GM12874 (cell line): ENCODE measurements at regions not wholly inside any gene's neighbourhood (a gene's known extent, or its start where the extent isn't known, plus 50 kb on each side); places are given as distances from the start of the nearest gene placed in this dataset.

Source experiments
- CTCF ChIP-seq: IDR thresholded peaks from 2 replicates; pipeline ENCODE4 v1.5.1; 2011; ENCODE audit warnings: low read depth, mild to moderate bottlenecking, control low read depth, low read length, moderate library complexity; ENCODE audit not compliant: insufficient read depth

GRCh38 chr20:4453359-4453758 lies 204.3 kb upstream of the ADRA1D start:
- TF ChIP-seq CTCF: no peak

GRCh38 chr20:4451487-4452081 lies 202.5 kb upstream of the ADRA1D start:
- TF ChIP-seq CTCF: no peak

GRCh38 chr20:4449957-4450715 lies 201.0 kb upstream of the ADRA1D start:
- TF ChIP-seq CTCF: no peak

GRCh38 chr20:4445784-4446183 lies 196.7 kb upstream of the ADRA1D start:
- TF ChIP-seq CTCF: no peak

- TF ChIP-seq CTCF: no peak
Measured at GRCh38 chr20:4445331-4445730, 196.2 kb upstream of the ADRA1D start.

- TF ChIP-seq CTCF: no peak
Measured at GRCh38 chr20:4444404-4444803, 195.3 kb upstream of the ADRA1D start.

- no peak for TF ChIP-seq CTCF
Measured at GRCh38 chr20:4443016-4443415, 193.9 kb upstream of the ADRA1D start.
